CD4-positive, alpha-beta T cell treated with Interferon alpha-2 for 1 hour (primary cell): ENCODE measurements at regions not wholly inside any gene's neighbourhood (a gene's known extent, or its start where the extent isn't known, plus 50 kb on each side); places are given as distances from the start of the nearest gene placed in this dataset.
"Not testable (repeated sequence)": the region's sequence is repeated elsewhere in the genome, so short reads cannot be mapped to it uniquely, and the experiment has no call there.

Source experiments
- DNase-seq, 2 donors: peaks; one replicate each; pipeline ENCODE4 v3.0.0-alpha.2; 2020 to 2022

GRCh38 chr4:85106805-85107336, 140.4 kb upstream of the WDFY3 start:
- DNase-seq, result no peak

GRCh38 chr4:85107553-85107952, 141.1 kb upstream of the WDFY3 start:
- DNase-seq, result no peak

GRCh38 chr4:85113706-85114105, 147.2 kb upstream of the WDFY3 start:
- no peak for DNase-seq

- DNase-seq, result no peak
Measured at GRCh38 chr4:85114526-85114925, 148.0 kb upstream of the WDFY3 start.

- no peak for DNase-seq
Measured at GRCh38 chr4:85116008-85116407, 149.5 kb upstream of the WDFY3 start.

- DNase-seq, result no peak
Measured at GRCh38 chr4:85125688-85126087, 159.2 kb upstream of the WDFY3 start.

- no peak for DNase-seq
Measured at GRCh38 chr4:85126991-85127591, 160.6 kb upstream of the WDFY3 start.

- DNase-seq, result no peak
Measured at GRCh38 chr4:85127653-85128052, 161.2 kb upstream of the WDFY3 start.

GRCh38 chr4:85128246-85129204, 162.0 kb upstream of the WDFY3 start:
- DNase-seq, result no peak

- not testable (repeated sequence) for DNase-seq
Measured at GRCh38 chr4:85129354-85130125, 163.1 kb upstream of the WDFY3 start.

- DNase-seq, result no peak
Measured at GRCh38 chr4:85132117-85132516, 165.6 kb upstream of the WDFY3 start.

GRCh38 chr4:85132570-85132969, 166.1 kb upstream of the WDFY3 start:
- no peak for DNase-seq

GRCh38 chr4:85139749-85140148, 173.3 kb upstream of the WDFY3 start:
- DNase-seq, result not testable (repeated sequence)

- DNase-seq, result no peak
Measured at GRCh38 chr4:85142451-85142850, 176.0 kb upstream of the WDFY3 start.

GRCh38 chr4:85147481-85148076, 181.1 kb upstream of the WDFY3 start:
- peak; percentile 8 to 30 for DNase-seq

- no peak for DNase-seq
Measured at GRCh38 chr4:85149676-85150075, 183.2 kb upstream of the WDFY3 start.

- DNase-seq, result no peak
Measured at GRCh38 chr4:85151371-85151770, 184.9 kb upstream of the WDFY3 start.

- no peak for DNase-seq
Measured at GRCh38 chr4:85151786-85152185, 185.3 kb upstream of the WDFY3 start.

GRCh38 chr4:85152480-85152879, 186.0 kb upstream of the WDFY3 start:
- DNase-seq, result no peak

GRCh38 chr4:85153221-85153620, 186.7 kb upstream of the WDFY3 start:
- DNase-seq, result no peak

GRCh38 chr4:85154591-85154990, 188.1 kb upstream of the WDFY3 start:
- no peak for DNase-seq

GRCh38 chr4:85165808-85166207, 199.3 kb upstream of the WDFY3 start:
- no peak for DNase-seq

GRCh38 chr4:85166318-85166717, 199.8 kb upstream of the WDFY3 start:
- DNase-seq, result no peak
